Fibroblast of skin of right biceps (primary cell): ENCODE measurements at regions not wholly inside any gene's neighbourhood (a gene's known extent, or its start where the extent isn't known, plus 50 kb on each side); places are given as distances from the start of the nearest gene placed in this dataset.
"Not testable (repeated sequence)": the region's sequence is repeated elsewhere in the genome, so short reads cannot be mapped to it uniquely, and the experiment has no call there.

Source experiments
- DNase-seq: peaks from one replicate; pipeline ENCODE4 v3.0.0-alpha.2; 2013

DNA sequence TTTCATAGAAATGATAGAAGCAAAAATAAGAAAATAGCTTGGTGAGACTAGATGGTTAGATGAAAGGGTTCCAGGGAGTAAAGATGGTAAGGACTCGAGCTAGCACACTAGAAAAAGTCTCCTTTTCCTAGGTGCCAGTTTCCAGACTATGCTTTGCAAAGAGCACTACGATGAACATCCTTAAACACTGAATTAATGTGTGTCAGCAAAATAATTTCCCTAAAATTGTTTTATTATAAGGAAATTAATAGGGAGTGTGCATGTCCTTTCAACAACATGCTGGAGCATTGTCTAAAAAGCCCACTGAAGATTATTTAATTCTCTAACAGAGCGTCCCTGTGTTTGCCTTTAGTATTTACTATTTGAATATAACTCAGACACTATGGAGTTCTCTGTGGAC is 107.4 kb upstream of the NDUFV2 start:
- DNase-seq, result no peak

DNA sequence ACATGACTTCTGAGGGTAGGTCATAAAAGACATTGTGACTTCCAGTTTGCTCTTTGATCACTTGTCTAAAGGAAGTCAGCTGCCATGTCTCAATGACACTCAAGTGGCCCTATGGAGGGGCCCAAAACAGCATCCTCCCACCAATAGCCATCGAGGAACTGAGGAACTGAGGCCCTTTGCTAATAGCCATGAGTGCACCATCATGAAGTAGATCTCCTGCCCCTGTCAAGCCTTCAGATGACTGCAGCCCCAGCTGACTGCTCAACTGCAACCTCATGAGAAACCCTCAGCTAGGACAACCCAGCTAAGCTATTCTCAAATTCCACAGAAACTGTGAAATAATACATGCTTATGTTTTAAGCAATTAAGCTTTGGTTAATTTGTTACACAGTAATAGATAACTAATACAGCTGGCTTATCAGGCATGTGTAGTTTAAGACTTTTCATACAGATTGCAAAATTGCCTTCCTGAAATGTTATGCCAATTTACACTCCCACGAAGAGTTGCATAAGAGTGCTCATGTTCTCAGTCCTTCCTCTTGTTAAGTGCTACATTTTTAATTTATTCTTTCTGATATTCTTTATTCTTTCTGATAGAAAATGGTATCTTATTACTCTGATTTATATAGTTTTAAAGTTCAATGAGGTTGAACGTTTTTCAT is 105.6 kb upstream of the NDUFV2 start:
- peak; percentile 14 for DNase-seq

DNA sequence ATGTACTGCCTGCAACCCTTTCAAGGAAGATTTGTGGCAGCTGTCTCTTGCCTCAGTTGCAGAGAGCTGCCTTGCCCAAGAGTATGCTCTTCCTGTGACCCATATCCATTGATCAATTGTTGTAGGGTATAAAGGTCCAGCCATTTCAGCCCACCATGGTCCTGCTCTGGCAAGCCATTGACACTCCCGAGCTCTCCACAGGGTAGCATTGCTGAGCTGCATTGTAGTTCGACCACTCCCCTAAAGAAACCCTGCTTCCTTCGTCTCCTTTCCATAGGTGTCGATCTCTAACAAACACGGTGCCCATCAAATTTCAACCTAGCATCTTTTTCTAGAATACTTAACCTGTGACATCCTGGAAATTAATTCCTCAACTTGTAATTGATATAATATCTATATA is 104.9 kb upstream of the NDUFV2 start:
- DNase-seq, result no peak

DNA sequence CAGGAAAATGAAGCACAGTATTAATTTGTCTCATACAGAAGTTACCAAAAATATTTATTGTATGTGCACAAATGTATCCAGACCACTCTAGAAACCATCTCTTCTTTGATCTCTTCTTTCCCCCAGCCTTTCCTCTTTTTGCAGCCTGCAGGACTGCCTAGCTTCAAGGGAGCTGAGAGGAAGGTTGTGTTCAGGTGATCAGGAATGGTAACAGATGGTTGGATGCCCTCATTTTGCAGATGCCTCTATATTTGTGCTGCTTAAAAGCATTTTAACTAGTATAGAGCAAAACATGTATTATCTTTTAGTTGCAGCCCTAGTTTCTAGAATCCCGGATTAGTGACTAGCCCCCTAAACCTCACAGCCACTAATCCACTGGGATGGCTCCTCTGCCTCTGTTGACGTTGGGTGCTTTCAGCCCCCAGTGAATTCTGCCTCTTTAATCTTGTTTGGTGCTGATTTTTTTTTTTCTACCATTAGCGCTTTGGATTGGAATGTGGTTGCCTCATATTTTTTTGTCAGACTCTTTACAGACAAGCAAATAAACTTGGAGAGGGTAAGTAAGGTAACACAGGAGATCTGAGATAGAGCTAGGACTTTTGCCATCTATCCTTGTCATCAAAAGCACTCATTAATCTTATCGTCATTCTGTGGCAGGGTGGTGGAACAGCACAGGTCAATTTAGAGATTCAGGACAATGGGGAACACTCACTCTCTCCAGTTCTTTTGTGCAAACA is 103.8 kb upstream of the NDUFV2 start:
- peak; percentile 69 for DNase-seq

DNA sequence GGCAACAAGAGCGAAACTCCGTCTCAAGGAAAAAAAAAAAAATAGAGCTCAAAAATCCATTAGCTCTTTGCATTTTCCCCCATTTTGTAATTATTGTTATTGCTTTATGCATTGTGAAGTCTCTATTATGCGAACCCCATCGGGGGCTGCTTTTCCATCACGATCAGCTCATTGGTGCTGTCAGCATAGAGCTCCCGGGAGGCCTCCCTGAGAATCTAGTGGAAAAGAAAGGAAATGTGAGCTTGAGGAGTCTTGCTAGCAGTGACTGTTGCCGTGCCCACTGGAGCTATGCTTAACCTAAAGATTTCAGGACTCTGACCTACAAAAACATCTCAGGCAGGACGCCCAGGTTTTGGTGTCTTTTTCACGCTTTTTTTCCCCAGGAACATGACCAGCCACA is 102.6 kb upstream of the NDUFV2 start:
- DNase-seq, result peak; percentile 21

DNA sequence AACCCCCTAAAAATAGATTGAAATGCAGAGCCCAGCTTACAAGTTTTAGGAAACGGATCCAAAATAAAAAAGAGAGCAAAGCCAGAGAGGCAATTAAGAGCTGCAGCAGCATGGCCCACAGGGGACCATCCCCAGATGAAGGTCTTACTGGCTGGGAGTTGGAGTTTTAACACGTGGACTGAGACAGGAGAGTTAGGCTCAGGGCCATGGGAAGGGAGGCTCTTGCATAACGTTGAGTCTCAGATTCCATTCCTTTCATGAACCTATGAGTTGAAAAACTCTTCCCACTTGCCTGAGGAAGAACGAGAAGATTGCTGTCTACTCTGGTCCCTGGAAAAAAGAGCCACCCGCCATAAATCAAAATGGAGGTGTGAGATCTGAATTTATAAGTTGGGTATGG is 101.8 kb upstream of the NDUFV2 start:
- DNase-seq, result peak; percentile 49

DNA sequence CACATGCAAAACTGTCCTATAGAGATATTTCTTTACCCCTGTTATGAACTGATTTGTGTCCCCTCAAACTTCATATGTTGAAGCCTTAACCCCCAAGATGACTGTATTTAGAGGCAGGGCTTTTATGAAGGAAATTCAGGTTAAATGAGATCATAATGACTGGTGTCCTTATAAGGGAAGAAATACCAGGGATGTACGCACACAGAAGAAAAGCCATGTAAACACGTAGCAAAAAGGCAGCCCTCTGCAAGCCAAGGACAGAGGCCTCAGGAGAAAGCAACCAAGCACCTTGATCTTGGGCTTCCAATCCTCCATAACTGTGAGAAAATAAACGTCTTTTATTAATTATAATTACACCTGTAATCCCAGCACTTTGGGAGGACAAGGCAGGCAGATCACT is 101.3 kb upstream of the NDUFV2 start:
- DNase-seq, result peak; percentile 72

DNA sequence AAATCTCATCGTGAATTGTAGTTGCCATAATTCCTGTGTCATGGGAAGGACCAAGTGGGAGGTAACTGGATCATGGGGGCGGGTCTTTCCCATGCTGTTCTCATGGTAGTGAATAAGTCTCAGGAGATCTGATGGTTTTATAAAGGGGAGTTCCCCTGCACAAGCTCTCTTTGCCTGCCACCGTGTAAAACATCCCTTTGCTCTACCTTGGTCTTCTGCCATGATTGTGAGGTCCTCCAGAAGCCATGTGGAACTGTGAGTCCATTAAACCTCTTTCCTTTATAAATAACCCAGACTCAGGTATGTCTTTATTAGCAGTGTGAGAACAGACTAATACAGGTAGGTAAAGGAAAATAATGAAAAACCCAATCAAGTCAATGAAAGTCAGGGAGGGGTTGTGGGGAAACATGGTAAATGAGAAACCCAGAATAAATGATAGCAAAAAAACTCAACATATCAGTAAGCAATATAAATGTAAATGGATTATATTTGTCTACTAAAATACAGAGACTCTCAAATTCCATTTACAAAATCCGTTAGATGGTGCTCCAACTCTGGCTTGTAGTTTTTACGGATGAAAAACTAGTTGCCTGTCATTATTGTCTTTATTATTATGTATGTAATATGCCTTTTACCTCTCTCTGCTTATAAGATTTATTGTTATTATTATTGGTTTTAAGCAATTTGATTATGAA is 98.9 kb upstream of the NDUFV2 start:
- no peak for DNase-seq

DNA sequence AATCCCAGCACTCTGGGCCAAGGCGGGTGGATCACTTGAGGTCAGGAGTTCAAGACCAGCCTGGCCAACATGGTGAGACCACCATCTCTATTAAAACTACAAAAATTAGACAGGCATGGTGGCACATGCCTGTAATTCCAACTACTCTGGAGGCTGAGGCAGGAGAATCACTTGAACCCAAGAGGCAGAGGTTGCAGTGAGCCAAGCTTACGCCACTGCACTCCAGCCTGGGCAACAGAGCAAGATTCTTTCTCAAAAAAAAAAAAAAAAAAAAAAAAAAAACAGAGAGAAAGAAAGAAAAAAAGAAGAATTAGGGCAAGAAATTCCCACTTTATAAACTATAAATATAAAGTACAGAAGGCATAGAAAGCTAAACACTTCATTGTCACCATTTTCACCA is 98.2 kb upstream of the NDUFV2 start:
- not testable (repeated sequence) for DNase-seq

DNA sequence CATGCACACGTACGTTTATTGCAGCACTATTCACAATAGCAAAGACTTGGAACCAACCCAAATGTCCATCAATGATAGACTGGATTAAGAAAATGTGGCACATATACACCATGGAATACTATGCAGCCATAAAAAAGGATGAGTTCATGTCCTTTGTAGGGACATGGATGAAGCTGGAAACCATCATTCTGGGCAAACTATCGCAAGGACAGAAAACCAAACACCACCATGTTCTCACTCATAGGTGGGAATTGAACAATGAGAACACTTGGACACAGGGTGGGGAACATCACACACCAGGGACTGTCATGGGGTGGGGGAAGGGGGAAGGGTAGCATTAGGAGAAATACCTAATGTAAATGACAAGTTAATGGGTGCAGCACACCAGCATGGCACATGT is 94.8 kb upstream of the NDUFV2 start:
- DNase-seq, result not testable (repeated sequence)

DNA sequence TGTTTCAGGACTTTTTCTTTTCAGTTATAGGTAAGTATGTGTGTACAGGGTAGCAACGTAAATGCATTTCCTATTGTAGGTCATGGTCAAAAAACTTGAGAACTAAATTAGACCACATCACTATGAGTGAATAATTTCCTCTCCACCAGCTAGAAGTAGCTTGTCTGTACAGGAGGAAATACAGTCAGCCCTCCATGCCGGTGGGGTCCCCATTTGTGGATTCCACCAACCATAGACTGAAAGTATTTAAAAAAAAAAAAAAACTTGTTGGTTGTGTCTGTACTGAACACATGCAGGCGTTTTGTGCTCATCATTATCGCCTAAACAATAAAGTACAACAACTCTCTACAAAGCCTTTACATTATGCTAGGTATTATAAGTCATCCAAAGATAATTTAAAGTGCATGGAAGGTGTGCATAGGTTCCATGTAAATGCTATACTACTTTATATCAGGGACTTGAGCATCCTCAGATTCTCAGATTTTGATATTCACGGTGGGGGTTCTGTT is 94.2 kb upstream of the NDUFV2 start:
- DNase-seq, result no peak

DNA sequence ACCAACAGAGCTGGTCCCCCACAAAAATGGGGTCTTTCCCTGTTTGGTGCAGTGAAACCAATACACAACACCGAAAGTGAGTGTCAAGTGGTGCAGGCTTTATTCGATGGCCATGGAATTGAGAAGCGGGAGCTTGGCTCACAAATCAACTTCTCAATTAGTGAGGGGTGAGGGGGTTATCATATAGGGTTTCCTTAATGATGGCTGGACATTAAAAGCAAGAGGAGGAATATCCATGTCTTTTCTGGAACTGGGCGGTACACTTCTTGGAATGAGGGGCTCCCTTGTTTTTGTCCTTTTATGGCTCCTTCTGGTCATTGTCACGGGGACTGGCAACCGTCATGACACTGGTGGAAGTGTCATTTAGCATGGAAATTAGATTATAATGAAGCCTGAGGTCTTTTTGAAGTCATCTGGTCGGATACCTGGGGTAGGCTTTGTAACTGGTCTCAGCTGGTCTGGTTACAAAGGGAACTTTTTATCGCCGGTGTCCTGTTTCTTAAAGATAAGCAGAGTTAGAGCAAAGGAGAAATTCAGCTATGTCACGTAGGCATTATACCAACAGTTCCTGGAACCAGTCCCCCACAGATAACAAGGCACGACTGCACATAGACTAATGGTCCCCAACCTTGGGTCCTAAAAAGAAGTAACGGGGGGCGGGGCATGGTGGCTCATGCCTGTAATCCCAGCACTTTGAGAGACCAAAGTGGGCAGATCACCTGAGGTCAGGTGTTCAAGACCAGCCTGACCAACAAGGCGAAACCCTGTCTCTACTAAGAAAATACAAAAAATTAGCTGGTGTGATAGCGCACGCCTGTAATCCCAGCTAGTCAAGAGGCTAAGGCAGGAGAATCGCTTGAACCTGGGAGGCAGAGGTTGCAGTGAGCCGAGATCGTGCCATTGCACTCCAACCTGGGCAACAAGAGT is 93.5 kb upstream of the NDUFV2 start:
- no peak for DNase-seq

DNA sequence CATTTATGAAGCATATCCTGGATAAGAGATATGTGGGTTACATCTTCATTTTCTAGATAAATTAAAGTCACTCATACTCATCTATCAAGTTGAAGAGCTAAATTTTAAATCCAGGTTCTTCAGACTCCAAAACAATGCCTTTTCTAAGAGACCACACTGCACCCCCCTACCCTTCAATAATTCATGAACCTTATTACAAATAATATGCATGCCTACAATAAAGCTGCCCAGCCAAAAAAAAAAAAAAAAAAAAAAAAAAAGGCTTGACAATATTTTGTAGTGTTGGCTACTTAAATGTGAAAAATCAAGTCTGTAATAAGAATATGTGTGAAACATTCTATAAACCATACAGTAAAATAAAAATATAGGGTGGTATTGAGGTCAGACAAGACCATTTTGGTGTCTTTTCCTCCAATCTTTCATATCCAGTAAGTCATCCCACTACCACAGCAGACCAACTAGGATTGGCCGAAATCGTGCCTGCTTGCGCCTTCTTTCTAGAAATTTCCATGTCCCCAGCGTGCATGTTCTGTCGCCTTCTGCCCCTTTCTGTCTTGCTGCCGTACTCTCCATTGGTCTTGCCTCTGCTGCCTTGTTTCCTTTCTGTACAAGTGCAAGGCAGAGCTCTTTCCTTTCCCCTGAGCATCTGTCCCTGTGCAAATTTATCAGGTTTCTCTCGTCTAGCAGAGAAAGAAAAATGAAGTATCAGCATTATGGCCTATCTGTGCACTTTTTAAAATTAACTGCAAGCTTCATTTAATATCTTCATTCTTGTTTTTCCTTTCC is 92.6 kb upstream of the NDUFV2 start:
- DNase-seq, result no peak

DNA sequence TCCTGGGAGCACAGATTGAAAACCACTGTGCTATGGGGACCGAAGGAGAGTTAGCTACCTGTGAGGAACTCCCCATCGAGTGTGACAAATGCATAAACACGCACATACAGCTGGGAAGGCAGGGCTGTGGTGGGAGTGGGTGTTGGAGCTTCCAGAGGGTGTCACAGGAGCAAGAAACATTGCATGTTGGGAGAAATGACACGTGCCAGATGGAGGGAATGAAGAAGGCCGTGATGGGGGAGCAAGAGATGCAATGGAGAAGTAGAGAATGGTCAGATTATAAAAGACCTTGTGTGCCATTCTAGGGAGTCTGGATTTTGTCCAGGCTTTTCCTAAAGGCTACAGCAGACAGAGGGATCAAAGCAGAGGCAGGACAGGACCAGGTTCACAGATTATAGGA is 91.1 kb upstream of the NDUFV2 start:
- DNase-seq, result no peak

DNA sequence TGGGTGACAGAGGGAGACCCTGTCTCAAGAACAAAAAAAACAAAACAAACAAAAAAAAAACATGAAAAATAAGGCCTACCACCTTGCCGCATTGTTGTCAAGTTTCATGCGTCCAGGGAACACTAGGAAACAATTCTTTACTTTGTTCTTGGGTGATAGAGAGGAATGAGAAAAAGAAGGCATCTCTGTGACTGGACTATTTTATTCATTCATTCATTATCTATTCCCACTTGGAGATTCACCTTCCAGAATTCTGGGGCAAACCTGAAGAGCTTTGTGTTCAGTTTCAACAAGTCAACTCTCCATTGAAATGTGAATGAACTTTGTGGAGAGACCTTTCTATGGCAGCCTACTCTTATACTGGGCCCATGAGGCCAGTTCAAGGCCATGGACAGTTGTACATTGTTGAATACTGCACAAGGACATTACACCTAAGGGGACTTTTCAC is 88.5 kb upstream of the NDUFV2 start:
- DNase-seq, result no peak

DNA sequence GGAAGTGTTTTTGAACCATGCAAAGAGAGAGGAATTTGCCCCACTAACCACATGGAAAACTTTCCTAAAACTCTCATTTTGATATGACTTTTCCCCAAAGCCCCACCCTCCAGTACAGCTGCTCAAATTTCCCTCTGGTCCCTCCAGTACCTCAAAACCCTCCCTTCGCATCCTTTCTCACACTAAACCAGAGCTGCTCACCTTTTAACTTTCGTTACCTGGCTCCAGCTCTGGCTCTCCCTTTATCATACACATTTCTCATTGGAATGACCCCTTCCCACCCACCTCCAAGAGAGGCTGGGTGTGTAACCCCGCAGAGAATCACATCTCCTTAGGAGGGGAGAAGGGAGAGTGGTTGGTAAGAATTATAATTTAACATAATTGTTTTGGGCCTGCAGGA is 86.8 kb upstream of the NDUFV2 start:
- no peak for DNase-seq

DNA sequence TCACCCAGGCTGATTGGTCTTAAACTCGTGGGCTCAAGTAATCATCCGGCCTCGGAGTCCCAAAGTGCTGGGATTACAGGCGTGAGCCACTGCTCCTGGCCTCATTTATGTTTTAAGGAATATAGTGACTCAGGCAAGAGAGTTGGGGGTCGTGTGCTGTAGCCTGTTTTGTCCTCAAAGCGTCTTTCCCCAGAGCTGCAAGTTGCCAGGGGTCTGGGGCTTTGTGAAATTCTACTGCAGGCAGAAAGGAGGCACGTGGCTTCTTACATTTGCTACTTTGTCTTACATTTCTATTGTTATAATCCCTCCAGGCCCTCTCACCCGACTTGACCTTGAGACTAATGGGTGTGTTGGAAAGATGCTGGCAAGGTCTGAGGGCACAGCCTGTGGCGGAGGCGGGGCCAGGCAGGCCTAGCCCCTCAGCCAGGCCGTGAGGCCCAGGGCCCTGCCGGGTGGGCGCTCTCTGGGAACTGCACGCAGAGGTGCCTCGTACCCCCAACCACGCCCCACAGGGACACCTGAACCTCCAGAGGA is 85.8 kb upstream of the NDUFV2 start:
- DNase-seq, result peak; percentile 50

DNA sequence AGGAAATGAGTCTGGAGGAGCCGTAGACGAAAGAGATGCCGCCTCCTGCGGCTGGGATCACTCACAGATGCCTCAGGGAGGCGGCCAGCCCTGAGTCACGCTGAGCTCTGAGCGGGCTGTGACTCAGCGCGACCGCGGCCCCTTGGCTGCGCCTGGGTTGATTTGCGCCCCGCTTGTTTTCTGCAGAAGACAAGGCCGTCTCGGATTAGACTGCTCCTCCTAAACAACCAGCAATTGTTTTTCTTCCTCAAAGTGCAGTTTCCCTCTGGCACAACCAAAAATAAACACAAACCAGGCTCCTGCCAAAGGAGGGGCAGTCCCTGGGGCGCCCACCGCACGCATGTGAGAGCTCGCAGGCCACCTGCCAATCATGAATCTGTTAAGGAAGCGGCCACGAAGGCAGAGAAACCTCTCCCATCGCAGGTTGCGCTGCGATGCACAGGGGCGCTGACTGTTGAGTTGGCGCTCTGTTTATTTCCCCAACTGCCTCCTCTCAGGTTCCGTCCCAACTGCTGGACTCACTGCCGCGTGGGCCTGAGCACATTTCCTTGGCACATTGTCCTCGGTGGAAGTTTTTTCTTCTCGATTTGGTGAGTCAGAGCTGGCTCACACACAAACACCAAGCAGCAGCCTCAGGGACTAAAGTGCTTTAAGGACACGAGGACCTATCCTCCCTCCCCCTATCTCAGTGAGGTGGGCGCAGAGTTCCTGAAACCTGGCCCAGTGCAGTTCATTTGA is 85.2 kb upstream of the NDUFV2 start:
- peak; percentile 95 for DNase-seq

DNA sequence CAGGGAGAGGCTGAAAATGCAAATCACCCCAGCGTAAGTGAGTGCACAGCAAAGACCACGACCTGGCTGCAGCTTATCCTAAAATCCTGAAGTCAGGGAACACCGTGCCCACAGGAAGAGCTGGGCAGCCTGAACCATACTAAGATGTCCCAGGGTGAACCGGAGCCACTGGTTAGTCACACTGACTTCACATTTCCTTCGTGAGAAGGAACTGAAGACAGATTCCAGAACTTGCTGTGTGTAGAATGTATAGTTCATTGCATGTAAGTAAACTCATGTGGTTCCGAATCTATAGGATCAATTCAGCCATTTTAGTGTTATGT is 84.6 kb upstream of the NDUFV2 start:
- DNase-seq, result peak; percentile 79

DNA sequence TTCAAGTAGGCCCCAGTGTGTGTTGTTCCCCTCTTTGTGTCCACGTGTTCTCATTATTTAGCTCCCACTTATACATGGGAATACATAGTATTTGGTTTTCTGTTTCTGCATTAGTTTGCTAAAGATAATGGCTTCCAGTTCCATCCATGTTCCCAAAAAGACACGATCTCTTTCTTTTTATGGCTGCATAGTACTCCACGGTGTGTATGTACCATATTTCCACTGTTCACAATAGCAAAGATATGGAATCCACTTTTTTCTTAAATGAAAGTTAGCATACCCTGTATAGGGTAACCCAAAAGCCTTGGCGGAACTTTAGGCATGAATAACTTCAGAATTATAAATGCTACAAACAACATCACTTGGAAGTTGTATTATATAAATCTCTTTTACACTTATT is 83.4 kb upstream of the NDUFV2 start:
- DNase-seq, result no peak

DNA sequence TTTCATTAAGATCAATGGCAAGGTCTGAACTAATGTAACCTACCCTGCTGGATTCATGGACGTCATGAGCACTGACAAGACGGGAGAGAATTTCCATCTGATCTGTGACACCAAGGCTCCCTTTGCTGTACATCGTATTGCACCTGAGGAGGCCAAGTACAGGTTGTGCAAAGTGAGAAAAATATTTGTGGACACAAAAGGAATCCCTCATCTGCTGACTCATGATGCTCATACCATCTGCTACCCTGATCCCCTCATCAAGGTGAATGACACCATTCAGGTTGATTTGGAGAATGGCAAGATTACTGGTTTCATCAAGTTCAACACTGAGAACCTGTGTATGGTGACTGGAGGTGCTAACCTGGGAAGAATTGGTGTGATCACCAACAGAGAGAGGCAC is 82.3 kb upstream of the NDUFV2 start:
- DNase-seq, result no peak
